KMS-11 (cell line): ENCODE measurements at regions not wholly inside any gene's neighbourhood (a gene's known extent, or its start where the extent isn't known, plus 50 kb on each side); places are given as distances from the start of the nearest gene placed in this dataset.
A peak's percentile ranks its signal among the peaks of the same experiment; 100 is the strongest.
"Not testable (repeated sequence)": the region's sequence is repeated elsewhere in the genome, so short reads cannot be mapped to it uniquely, and the experiment has no call there.

Experiments
- H2AFZ ChIP-seq: fragments of 200-600 bp; sonication (generic); 2 replicates; pipeline ENCODE4 v1.6.1; 2016; ENCODE audit warnings: antibody characterized with exemption, mixed run types, low read depth
- H3K27ac ChIP-seq: fragments of 200-600 bp; sonication (generic); 2 replicates; pipeline ENCODE4 v1.6.1; 2016; ENCODE audit warnings: mild to moderate bottlenecking, mixed run types
- H3K27me3 ChIP-seq: fragments of 200-600 bp; sonication (generic); 2 replicates; pipeline ENCODE4 v1.6.1; 2017; ENCODE audit warnings: mild to moderate bottlenecking, low read depth, mixed run types, moderate library complexity; ENCODE audit not compliant: insufficient read depth
- H3K36me3 ChIP-seq: fragments of 200-600 bp; sonication (generic); 2 replicates; pipeline ENCODE4 v1.6.1; 2017; ENCODE audit warnings: mild to moderate bottlenecking, mixed run types; ENCODE audit not compliant: insufficient read depth
- H3K4me1 ChIP-seq: fragments of 200-600 bp; sonication (generic); 2 replicates; pipeline ENCODE4 v1.6.1; 2016; ENCODE audit warnings: mild to moderate bottlenecking, low read depth, mixed run types; ENCODE audit not compliant: poor library complexity, severe bottlenecking
- H3K4me2 ChIP-seq: fragments of 200-600 bp; sonication (generic); 2 replicates; pipeline ENCODE4 v1.7.0; 2016; ENCODE audit warnings: mild to moderate bottlenecking, mixed run types
- H3K4me3 ChIP-seq: fragments of 200-600 bp; sonication (generic); IDR thresholded peaks from 2 replicates; pipeline ENCODE4 v1.6.1; 2017; ENCODE audit warnings: low read depth, low read length, mixed read lengths; ENCODE audit not compliant: insufficient read depth
- H3K79me2 ChIP-seq: fragments of 200-600 bp; sonication (generic); 2 replicates; pipeline ENCODE4 v1.6.1; 2016; ENCODE audit warnings: low read depth, mixed run types; ENCODE audit not compliant: insufficient read depth
- H3K9ac ChIP-seq: fragments of 200-600 bp; sonication (generic); 2 replicates; pipeline ENCODE4 v1.6.1; 2016; ENCODE audit warnings: mild to moderate bottlenecking, mixed run types
- H4K20me1 ChIP-seq: fragments of 200-600 bp; sonication (generic); 2 replicates; pipeline ENCODE4 v1.6.1; 2016; ENCODE audit warnings: mild to moderate bottlenecking, mixed run types; ENCODE audit not compliant: insufficient read depth
- CTCF ChIP-seq: fragments of 200-600 bp; sonication (generic); conservative IDR thresholded peaks from 2 replicates; pipeline ENCODE4 v1.6.1; 2017; ENCODE audit warnings: low read depth, mild to moderate bottlenecking, antibody characterized with exemption, low read length, moderate library complexity, mixed read lengths

GRCh38 chr2:91477731-91478672, 2786.5 kb downstream of the RPIA start:
- peaks cover 19% of the 10 kb centered on the region for H3K27me3 ChIP-seq
- H2AFZ ChIP-seq = peak overlapping the region; percentile 55
- H3K4me2 ChIP-seq = peak overlapping the region; percentile 95

GRCh38 chr2:91478851-91479718, 2787.6 kb downstream of the RPIA start:
- H2AFZ ChIP-seq = peak overlapping the region; percentile 55; the same call in 1 of the 2 replicates
- peak overlapping the region; percentile 60 for H3K4me2 ChIP-seq
- not testable (repeated sequence) for H3K36me3 ChIP-seq

More at GRCh38 chr2:91477731-91478672, 2786.5 kb downstream of the RPIA start:
- Histone ChIP-seq H3K79me2 (no peaks in the 10 kb centered on the region), H3K4me1 (peaks cover 3% of the 10 kb centered on the region), H3K4me3 (peak overlapping the region; percentile 85), H3K27ac (no peak overlapping the region), H3K36me3 (no peaks in the 10 kb centered on the region), H3K9ac (no peak overlapping the region), H4K20me1 (no peaks in the 10 kb centered on the region)
- no peak for TF ChIP-seq CTCF

GRCh38 chr2:91485226-91485625, 2793.8 kb downstream of the RPIA start:
- H3K9ac ChIP-seq, H3K27me3 ChIP-seq, H3K4me3 ChIP-seq, H3K36me3 ChIP-seq, H3K27ac ChIP-seq, H3K79me2 ChIP-seq, H3K4me2 ChIP-seq, H3K4me1 ChIP-seq, H4K20me1 ChIP-seq, H2AFZ ChIP-seq: not testable (repeated sequence)

More at GRCh38 chr2:91478851-91479718, 2787.6 kb downstream of the RPIA start:
- H3K9ac ChIP-seq, H3K4me3 ChIP-seq, H3K4me1 ChIP-seq, H3K27ac ChIP-seq, H3K79me2 ChIP-seq, H4K20me1 ChIP-seq: not testable (repeated sequence)
- H3K27me3 ChIP-seq = peaks cover 19% of the 10 kb centered on the region

GRCh38 chr2:91497129-91498064, 2805.9 kb downstream of the RPIA start:
- H3K79me2 ChIP-seq, H2AFZ ChIP-seq, H3K27me3 ChIP-seq, H3K36me3 ChIP-seq, H3K9ac ChIP-seq, H3K4me1 ChIP-seq, H3K4me2 ChIP-seq, H3K4me3 ChIP-seq, H3K27ac ChIP-seq, H4K20me1 ChIP-seq: not testable (repeated sequence)

- H3K9ac ChIP-seq, H3K36me3 ChIP-seq, H4K20me1 ChIP-seq, H3K4me1 ChIP-seq, H3K4me3 ChIP-seq, H3K27ac ChIP-seq, H2AFZ ChIP-seq, H3K27me3 ChIP-seq, H3K79me2 ChIP-seq, H3K4me2 ChIP-seq: not testable (repeated sequence)
Measured at GRCh38 chr2:91498065-91498449, 2806.6 kb downstream of the RPIA start.

GRCh38 chr2:91498513-91499250, 2807.2 kb downstream of the RPIA start:
- H3K79me2 ChIP-seq = not testable (repeated sequence)

GRCh38 chr2:91499431-91500050, 2808.1 kb downstream of the RPIA start:
- H3K27ac ChIP-seq, H2AFZ ChIP-seq, H3K79me2 ChIP-seq, H3K27me3 ChIP-seq, H3K4me2 ChIP-seq, H3K36me3 ChIP-seq, H3K4me1 ChIP-seq, H3K4me3 ChIP-seq, H3K9ac ChIP-seq, H4K20me1 ChIP-seq: not testable (repeated sequence)

More at GRCh38 chr2:91498513-91499250, 2807.2 kb downstream of the RPIA start:
- not testable (repeated sequence) for H2AFZ ChIP-seq, H3K27ac ChIP-seq, H4K20me1 ChIP-seq, H3K9ac ChIP-seq, H3K4me3 ChIP-seq, H3K27me3 ChIP-seq, H3K36me3 ChIP-seq, H3K4me1 ChIP-seq, H3K4me2 ChIP-seq
